GM12878 (cell line): ENCODE measurements at regions not wholly inside any gene's neighbourhood (a gene's known extent, or its start where the extent isn't known, plus 50 kb on each side); places are given as distances from the start of the nearest gene placed in this dataset.

Experiments
- ATAC-seq: fragments of 200-7000 bp; cut with Tn5 transposase; 3 replicates; pipeline ENCODE4 v1.9.1; 2020; ENCODE audit warnings: mild to moderate bottlenecking, moderate library complexity
- BruUV-seq: library from RNA; stranded (reverse); fragments of 400-500 nt; replicated peaks from 2 replicates; lab custom pipeline; 2021; lab: Mats Ljungman, UMichigan
- CTCF ChIA-PET: fragments of 300-600 bp; sonication (Branson Sonifier 250); formaldehyde crosslinking; extraction: SDS; loops from one replicate; lab custom pipeline; 2021; ENCODE audit warnings: inconsistent platforms; lab: Yijun Ruan, JAX
- POLR2A ChIA-PET: fragments of 350-600 bp; formaldehyde crosslinking; extraction: SDS; loops from one replicate; lab custom pipeline; 2021; ENCODE audit warnings: inconsistent platforms; lab: Charles Lee
- RAD21 ChIA-PET: fragments of 300-600 bp; sonication (Branson Sonifier 250); formaldehyde crosslinking; loops from one replicate; lab custom pipeline; 2023; ENCODE audit warnings: antibody characterized with exemption; ENCODE audit not compliant: unreplicated experiment; lab: Charles Lee
- SMC1A ChIA-PET: fragments of 300-600 bp; sonication (Branson Sonifier 250); formaldehyde crosslinking; loops from one replicate; lab custom pipeline; 2023; ENCODE audit not compliant: unreplicated experiment, uncharacterized antibody; lab: Charles Lee
- DNase-seq: peaks from one replicate; pipeline ENCODE4 v3.0.0-alpha.2; 2011; ENCODE audit warnings: low read depth, low spot score
- FAIRE-seq: peaks from 3 replicates; lab custom pipeline; 2011; peaks lifted over from hg19 to GRCh38; lab: Jason Lieb, UNC
- H2AFZ ChIP-seq: 2 replicates; pipeline ENCODE4 v1.6.0; 2011; ENCODE audit warnings: low read depth, low read length, control low read depth; ENCODE audit not compliant: control insufficient read depth
- H3K27ac ChIP-seq: 2 replicates; pipeline ENCODE4 v1.5.1; 2011; ENCODE audit warnings: control low read depth; ENCODE audit not compliant: control insufficient read depth, insufficient read depth
- H3K27me3 ChIP-seq, 2 experiments: replicated peaks in 1 of 2; 2 replicates each; pipeline versions ENCODE4 v1.6.0 to v1.6.1; 2011; ENCODE audit warnings: low read length in 1 of 2; ENCODE audit not compliant: control insufficient read depth in 2 of 2, insufficient read depth in 2 of 2
- H3K36me3 ChIP-seq, 2 experiments: 2 replicates each; pipeline ENCODE4 v1.5.1; 2011; ENCODE audit warnings: low read length in 1 of 2; ENCODE audit not compliant: control insufficient read depth in 2 of 2, insufficient read depth in 2 of 2
- H3K4me1 ChIP-seq: 2 replicates; pipeline ENCODE4 v1.6.1; 2011; ENCODE audit warnings: mild to moderate bottlenecking, low read length, moderate library complexity, mixed read lengths; ENCODE audit not compliant: control insufficient read depth, insufficient read depth
- H3K4me2 ChIP-seq: 2 replicates; pipeline ENCODE4 v1.6.0; 2011; ENCODE audit warnings: control low read depth; ENCODE audit not compliant: control insufficient read depth, insufficient read depth
- H3K4me3 ChIP-seq: fragments of 200-600 bp; sonication (generic); 2 replicates; pipeline ENCODE4 v1.5.1; 2016
- H3K79me2 ChIP-seq: 2 replicates; pipeline ENCODE4 v1.6.0; 2011; ENCODE audit warnings: low read length; ENCODE audit not compliant: control insufficient read depth, insufficient read depth
- H3K9ac ChIP-seq: 2 replicates; pipeline ENCODE4 v1.8.0; 2011; ENCODE audit warnings: low read length, control low read depth, mixed read lengths; ENCODE audit not compliant: control insufficient read depth, insufficient read depth
- H3K9me3 ChIP-seq: replicated peaks from 3 replicates; pipeline ENCODE4 v1.5.1; 2011; ENCODE audit warnings: mild to moderate bottlenecking, low read length; ENCODE audit not compliant: control insufficient read depth, insufficient read depth
- H4K20me1 ChIP-seq: 2 replicates; pipeline ENCODE4 v1.6.0; 2011; ENCODE audit not compliant: control insufficient read depth, insufficient read depth
- BMI1 ChIP-seq: fragments of 450-650 bp; IDR thresholded peaks from 2 replicates; pipeline ENCODE4 v1.6.1; 2016; ENCODE audit warnings: mild to moderate bottlenecking, moderate library complexity, borderline replicate concordance
- GABPA ChIP-seq: IDR thresholded peaks from 2 replicates; pipeline ENCODE4 v1.6.1; 2014; ENCODE audit warnings: antibody characterized with exemption, low read depth, mild to moderate bottlenecking, inconsistent platforms
- HCFC1 ChIP-seq: fragments of 150-350 bp; IDR thresholded peaks from 2 replicates; pipeline ENCODE4 v1.6.1; 2014; ENCODE audit warnings: low read length
- MYB ChIP-seq: fragments of 150-350 bp; IDR thresholded peaks from 2 replicates; pipeline ENCODE4 v1.6.1; 2014; ENCODE audit warnings: mild to moderate bottlenecking, low read depth, low read length, borderline replicate concordance
- NFIC ChIP-seq: IDR thresholded peaks from 2 replicates; pipeline ENCODE4 v1.6.1; 2012; ENCODE audit warnings: low read depth, mild to moderate bottlenecking, inconsistent platforms, low read length, moderate library complexity
- NFXL1 ChIP-seq: fragments of 450-650 bp; IDR thresholded peaks from 2 replicates; pipeline ENCODE4 v1.6.1; 2017; ENCODE audit warnings: antibody characterized with exemption, mild to moderate bottlenecking, borderline replicate concordance
- PAX5 ChIP-seq: IDR thresholded peaks from 2 replicates; pipeline ENCODE4 v1.6.1; 2011; ENCODE audit warnings: low read depth, low read length, borderline replicate concordance
- SP1 ChIP-seq: IDR thresholded peaks from one replicate; pipeline ENCODE4 v1.6.1; 2011; ENCODE audit warnings: low read depth, low read length
- SREBF1 ChIP-seq: IDR thresholded peaks from 2 replicates; pipeline ENCODE4 v1.6.1; 2012; ENCODE audit warnings: mild to moderate bottlenecking, low read length
- TAF1 ChIP-seq: IDR thresholded peaks from 2 replicates; pipeline ENCODE4 v1.6.1; 2011; ENCODE audit warnings: mild to moderate bottlenecking, low read depth, low read length, borderline replicate concordance
- ZNF207 ChIP-seq: fragments of 450-650 bp; IDR thresholded peaks from 2 replicates; pipeline ENCODE4 v1.6.1; 2014; ENCODE audit warnings: antibody characterized with exemption, mild to moderate bottlenecking, borderline replicate concordance
- ZNF24 ChIP-seq: fragments of 450-650 bp; IDR thresholded peaks from 2 replicates; pipeline ENCODE4 v1.6.1; 2017; ENCODE audit warnings: antibody characterized with exemption, mild to moderate bottlenecking
- WGBS: methylation state at CpG from one replicate; pipeline ENCODE4 v1.1.6; 2016; ENCODE audit warnings: low lambda C conversion rate; ENCODE audit not compliant: insufficient replicate concordance, insufficient coverage; ENCODE audit errors: missing lambda C conversion rate; 5-methylcytosine and 5-hydroxymethylcytosine counted together
- in situ Hi-C: fragments of 300-500 bp; cut with MboI; formaldehyde crosslinking; loops from 9 replicates; pipeline ENCODE4 v1.14.3; 2018; ENCODE audit warnings: mixed read lengths
- intact Hi-C: fragments of 100-400 bp; cut with micrococcal nuclease; formaldehyde crosslinking; loops from one replicate; pipeline ENCODE4 v1.14.2; 2022; ENCODE audit not compliant: unreplicated experiment
- TF ChIP-seq, protein P1 (sequence below): IDR thresholded peaks from 2 replicates; pipeline ENCODE4 v1.6.1; 2012; ENCODE audit warnings: low read depth, low read length, improper control_type of control experiment
- TF ChIP-seq, protein P2 (sequence below): fragments of 450-650 bp; formaldehyde crosslinking; IDR thresholded peaks from 2 replicates; pipeline ENCODE4 v1.4.0; 2022; ENCODE audit warnings: mild to moderate bottlenecking, moderate library complexity
- TF ChIP-seq, protein P3 (sequence below): IDR thresholded peaks from 2 replicates; pipeline ENCODE4 v1.6.1; 2012; ENCODE audit warnings: low read length, inconsistent platforms
- TF ChIP-seq, protein P4 (sequence below): fragments of 150-350 bp; IDR thresholded peaks from 2 replicates; pipeline ENCODE4 v1.6.1; 2014; ENCODE audit warnings: mild to moderate bottlenecking, low read depth, low read length

DNA sequence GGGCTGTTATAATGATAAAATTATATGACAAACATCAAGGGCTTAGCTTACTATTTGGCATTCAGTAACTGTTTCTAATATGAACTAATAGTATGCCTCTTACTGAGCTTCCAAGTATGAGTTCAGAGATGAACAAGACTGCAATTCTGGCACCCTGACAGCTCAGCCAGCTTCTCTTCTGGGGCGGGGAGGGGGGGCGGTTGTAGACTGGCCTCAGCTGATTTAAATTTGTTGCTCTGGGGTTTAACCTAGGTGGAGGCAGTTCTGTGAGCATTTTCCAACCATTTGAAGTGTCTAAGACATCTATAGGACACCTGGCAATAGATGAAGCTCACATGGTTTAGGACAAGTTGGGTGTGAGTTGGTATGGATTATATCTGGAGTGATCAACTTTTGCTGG is 401.9 kb downstream of the QKI start:
- Histone ChIP-seq H3K4me3 (no peak overlapping the region), H3K79me2 (no peaks in the 10 kb centered on the region), H3K36me3 (no peaks in the 10 kb centered on the region), H3K27me3 (no peaks in the 10 kb centered on the region), H3K9me3 (no peaks in the 10 kb centered on the region), H4K20me1 (no peaks in the 10 kb centered on the region), H2AFZ (no peak overlapping the region), H3K27ac (no peak overlapping the region), H3K9ac (no peak overlapping the region), H3K4me1 (peaks cover 9% of the 10 kb centered on the region), H3K4me2 (no peak overlapping the region)
- TF ChIP-seq NFXL1 (no peak), ZNF24 (no peak), PAX5 (no peak), GABPA (no peak), SREBF1 (no peak), HCFC1 (no peak), SP1 (no peak), ZNF207 (no peak), MYB (no peak), BMI1 (no peak), TAF1 (no peak), NFIC (no peak)
- TF ChIP-seq, protein P1, sequence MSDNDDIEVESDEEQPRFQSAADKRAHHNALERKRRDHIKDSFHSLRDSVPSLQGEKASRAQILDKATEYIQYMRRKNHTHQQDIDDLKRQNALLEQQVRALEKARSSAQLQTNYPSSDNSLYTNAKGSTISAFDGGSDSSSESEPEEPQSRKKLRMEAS, result no peak
- TF ChIP-seq, protein P2, sequence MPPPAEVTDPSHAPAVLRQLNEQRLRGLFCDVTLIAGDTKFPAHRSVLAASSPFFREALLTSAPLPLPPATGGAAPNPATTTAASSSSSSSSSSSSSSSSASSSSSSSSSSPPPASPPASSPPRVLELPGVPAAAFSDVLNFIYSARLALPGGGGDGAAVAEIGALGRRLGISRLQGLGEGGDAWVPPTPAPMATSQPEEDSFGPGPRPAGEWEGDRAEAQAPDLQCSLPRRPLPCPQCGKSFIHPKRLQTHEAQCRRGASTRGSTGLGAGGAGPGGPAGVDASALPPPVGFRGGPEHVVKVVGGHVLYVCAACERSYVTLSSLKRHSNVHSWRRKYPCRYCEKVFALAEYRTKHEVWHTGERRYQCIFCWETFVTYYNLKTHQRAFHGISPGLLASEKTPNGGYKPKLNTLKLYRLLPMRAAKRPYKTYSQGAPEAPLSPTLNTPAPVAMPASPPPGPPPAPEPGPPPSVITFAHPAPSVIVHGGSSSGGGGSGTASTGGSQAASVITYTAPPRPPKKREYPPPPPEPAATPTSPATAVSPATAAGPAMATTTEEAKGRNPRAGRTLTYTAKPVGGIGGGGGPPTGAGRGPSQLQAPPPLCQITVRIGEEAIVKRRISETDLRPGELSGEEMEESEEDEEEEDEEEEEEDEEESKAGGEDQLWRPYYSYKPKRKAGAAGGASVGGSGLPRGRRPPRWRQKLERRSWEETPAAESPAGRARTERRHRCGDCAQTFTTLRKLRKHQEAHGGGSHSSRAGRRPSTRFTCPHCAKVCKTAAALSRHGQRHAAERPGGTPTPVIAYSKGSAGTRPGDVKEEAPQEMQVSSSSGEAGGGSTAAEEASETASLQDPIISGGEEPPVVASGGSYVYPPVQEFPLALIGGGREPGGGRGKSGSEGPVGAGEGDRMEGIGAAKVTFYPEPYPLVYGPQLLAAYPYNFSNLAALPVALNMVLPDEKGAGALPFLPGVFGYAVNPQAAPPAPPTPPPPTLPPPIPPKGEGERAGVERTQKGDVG (CRISPR knock-in tag), result no peak
- TF ChIP-seq, protein P3, sequence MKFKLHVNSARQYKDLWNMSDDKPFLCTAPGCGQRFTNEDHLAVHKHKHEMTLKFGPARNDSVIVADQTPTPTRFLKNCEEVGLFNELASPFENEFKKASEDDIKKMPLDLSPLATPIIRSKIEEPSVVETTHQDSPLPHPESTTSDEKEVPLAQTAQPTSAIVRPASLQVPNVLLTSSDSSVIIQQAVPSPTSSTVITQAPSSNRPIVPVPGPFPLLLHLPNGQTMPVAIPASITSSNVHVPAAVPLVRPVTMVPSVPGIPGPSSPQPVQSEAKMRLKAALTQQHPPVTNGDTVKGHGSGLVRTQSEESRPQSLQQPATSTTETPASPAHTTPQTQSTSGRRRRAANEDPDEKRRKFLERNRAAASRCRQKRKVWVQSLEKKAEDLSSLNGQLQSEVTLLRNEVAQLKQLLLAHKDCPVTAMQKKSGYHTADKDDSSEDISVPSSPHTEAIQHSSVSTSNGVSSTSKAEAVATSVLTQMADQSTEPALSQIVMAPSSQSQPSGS, result no peak
- TF ChIP-seq, protein P4, sequence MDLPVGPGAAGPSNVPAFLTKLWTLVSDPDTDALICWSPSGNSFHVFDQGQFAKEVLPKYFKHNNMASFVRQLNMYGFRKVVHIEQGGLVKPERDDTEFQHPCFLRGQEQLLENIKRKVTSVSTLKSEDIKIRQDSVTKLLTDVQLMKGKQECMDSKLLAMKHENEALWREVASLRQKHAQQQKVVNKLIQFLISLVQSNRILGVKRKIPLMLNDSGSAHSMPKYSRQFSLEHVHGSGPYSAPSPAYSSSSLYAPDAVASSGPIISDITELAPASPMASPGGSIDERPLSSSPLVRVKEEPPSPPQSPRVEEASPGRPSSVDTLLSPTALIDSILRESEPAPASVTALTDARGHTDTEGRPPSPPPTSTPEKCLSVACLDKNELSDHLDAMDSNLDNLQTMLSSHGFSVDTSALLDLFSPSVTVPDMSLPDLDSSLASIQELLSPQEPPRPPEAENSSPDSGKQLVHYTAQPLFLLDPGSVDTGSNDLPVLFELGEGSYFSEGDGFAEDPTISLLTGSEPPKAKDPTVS, result no peak
- 90% methylated on average over 2 of the region's 2 CpGs for WGBS
- POLR2A ChIA-PET, result no interaction called here
- CTCF ChIA-PET, result no interaction called here
- no peak for ATAC-seq
- DNase-seq, result no peak
- SMC1A ChIA-PET, result no interaction called here
- FAIRE-seq, result no peak
- RAD21 ChIA-PET, result no interaction called here
- intact Hi-C loops, result no loop called here
- no TSS peak for BruUV-seq
- in situ Hi-C loops, result no loop called here
